Nucleus accumbens (tissue), 56 donors: ENCODE measurements at regions not wholly inside any gene's neighbourhood (a gene's known extent, or its start where the extent isn't known, plus 50 kb on each side); places are given as distances from the start of the nearest gene placed in this dataset.
"Not testable (repeated sequence)": the region's sequence is repeated elsewhere in the genome, so short reads cannot be mapped to it uniquely, and the experiment has no call there.

ENCODE experiments used
- DNase-seq, 56 donors: peaks; one replicate each; lab custom pipeline; 2025; lab: John Stamatoyannopoulos, UW

GRCh38 chr13:70208968-70209367 is 100.7 kb upstream of the KLHL1 start:
- not testable (repeated sequence) for DNase-seq

- no peak for DNase-seq
Observed at GRCh38 chr13:70206671-70207070, 98.4 kb upstream of the KLHL1 start.

- DNase-seq, result no peak
Observed at GRCh38 chr13:70203661-70204229, 95.5 kb upstream of the KLHL1 start.

- DNase-seq, result no peak
Observed at GRCh38 chr13:70191034-70191433, 82.8 kb upstream of the KLHL1 start.

- DNase-seq, result no peak
Observed at GRCh38 chr13:70189981-70190380, 81.7 kb upstream of the KLHL1 start.

GRCh38 chr13:70188567-70188966 is 80.3 kb upstream of the KLHL1 start:
- DNase-seq, result no peak

GRCh38 chr13:70183041-70183440 is 74.8 kb upstream of the KLHL1 start:
- DNase-seq, result no peak
